CD14-positive monocyte (primary cell): ENCODE measurements at regions not wholly inside any gene's neighbourhood (a gene's known extent, or its start where the extent isn't known, plus 50 kb on each side); places are given as distances from the start of the nearest gene placed in this dataset.

Experiments
- DNase-seq, 3 donors: peaks; one replicate each; pipeline ENCODE4 v3.0.0-alpha.2; 2011 to 2022
- H2AFZ ChIP-seq: 2 replicates; pipeline ENCODE4 v1.6.0; 2012; ENCODE audit warnings: mild to moderate bottlenecking, low read depth, low read length, inconsistent platforms; ENCODE audit not compliant: insufficient read depth, poor library complexity, severe bottlenecking
- H3K27ac ChIP-seq, 2 donors: 1 replicate in 1 of 2; 2 replicates in 1 of 2; pipeline ENCODE4 v1.5.1; 2012 to 2013; ENCODE audit warnings: low read length in 2 of 2, control low read depth in 1 of 2, inconsistent platforms in 1 of 2, low read depth in 1 of 2, mild to moderate bottlenecking in 1 of 2
- H3K27me3 ChIP-seq, 2 donors: one replicate each; pipeline versions ENCODE4 v1.6.0 to v1.6.1; 2011 to 2013; ENCODE audit warnings: low read length in 2 of 2; ENCODE audit not compliant: control insufficient read depth in 2 of 2, insufficient read depth in 2 of 2
- H3K36me3 ChIP-seq, 2 donors: replicated peaks in 1 of 2; 1 replicate in 1 of 2; 2 replicates in 1 of 2; pipeline versions ENCODE4 v1.5.1 to v1.6.1; 2012 to 2013; ENCODE audit warnings: low read length in 2 of 2, control low read depth in 1 of 2, inconsistent platforms in 1 of 2, mild to moderate bottlenecking in 1 of 2; ENCODE audit not compliant: insufficient read depth in 2 of 2, control insufficient read depth in 1 of 2
- H3K4me1 ChIP-seq, 2 donors: 1 replicate in 1 of 2; 2 replicates in 1 of 2; pipeline versions ENCODE4 v1.5.1 to v1.6.1; 2012 to 2013; ENCODE audit warnings: low read length in 2 of 2, control low read depth in 1 of 2, inconsistent platforms in 1 of 2, mild to moderate bottlenecking in 1 of 2, moderate library complexity in 1 of 2; ENCODE audit not compliant: insufficient read depth in 2 of 2, control insufficient read depth in 1 of 2
- H3K4me2 ChIP-seq: replicated peaks from 2 replicates; pipeline ENCODE3; 2012; ENCODE audit warnings: low read length, moderate library complexity, mild to moderate bottlenecking; ENCODE audit not compliant: poor library complexity, severe bottlenecking; ENCODE audit errors: extremely low read depth
- H3K4me3 ChIP-seq, 3 experiments: fragments of 200-600 bp in 1 of 3; sonication (generic) in 1 of 3; replicated peaks in 1 of 3; 1 replicate in 2 of 3; 2 replicates in 1 of 3; pipeline ENCODE4 v1.5.1; 2011 to 2013; ENCODE audit warnings: low read length in 3 of 3, mild to moderate bottlenecking in 3 of 3, control low read depth in 2 of 3, low read depth in 2 of 3, inconsistent platforms in 1 of 3, moderate library complexity in 1 of 3
- H3K79me2 ChIP-seq: 2 replicates; pipeline ENCODE4 v1.6.0; 2012; ENCODE audit warnings: mild to moderate bottlenecking, control low read depth, inconsistent platforms, low read length, moderate library complexity; ENCODE audit not compliant: insufficient read depth
- H3K9ac ChIP-seq: 2 replicates; pipeline ENCODE4 v1.6.0; 2017; ENCODE audit warnings: low read length, mild to moderate bottlenecking; ENCODE audit not compliant: insufficient read depth, poor library complexity, severe bottlenecking
- H3K9me3 ChIP-seq, 2 donors: replicated peaks in 1 of 2; 1 replicate in 1 of 2; 2 replicates in 1 of 2; pipeline versions ENCODE4 v1.5.1 to v1.6.1; 2012 to 2013; ENCODE audit warnings: low read length in 2 of 2, control low read depth in 1 of 2; ENCODE audit not compliant: control insufficient read depth in 1 of 2, insufficient read depth in 1 of 2
- H4K20me1 ChIP-seq: 2 replicates; pipeline ENCODE4 v1.6.0; 2012; ENCODE audit warnings: mild to moderate bottlenecking, low read length, control low read depth, moderate library complexity; ENCODE audit not compliant: insufficient read depth
- H3K27ac Mint-ChIP-seq, 7 donors: one replicate each; pipeline ENCODE4 v1.8.0; 2020; ENCODE audit warnings: mild to moderate bottlenecking in 7 of 7, mixed read lengths in 7 of 7, moderate library complexity in 6 of 7, inconsistent platforms in 2 of 7
- H3K27me3 Mint-ChIP-seq, 3 donors: one replicate each; pipeline ENCODE4 v1.8.0; 2021 to 2022; ENCODE audit warnings: low read depth in 3 of 3, mild to moderate bottlenecking in 3 of 3, mixed read lengths in 3 of 3, moderate library complexity in 3 of 3, inconsistent platforms in 1 of 3
- H3K36me3 Mint-ChIP-seq, 2 donors: one replicate each; pipeline ENCODE4 v1.8.0; 2020; ENCODE audit warnings: mixed read lengths in 2 of 2, inconsistent platforms in 1 of 2, mild to moderate bottlenecking in 1 of 2
- H3K4me1 Mint-ChIP-seq: one replicate; pipeline ENCODE4 v1.8.0; 2020; ENCODE audit warnings: mild to moderate bottlenecking, mixed read lengths
- H3K4me3 Mint-ChIP-seq, 2 donors: one replicate each; pipeline ENCODE4 v1.8.0; 2020; ENCODE audit warnings: mild to moderate bottlenecking in 2 of 2, mixed read lengths in 2 of 2, moderate library complexity in 1 of 2
- H3K9me3 Mint-ChIP-seq, 7 donors: one replicate each; pipeline ENCODE4 v1.8.0; 2020 to 2022; ENCODE audit warnings: mixed read lengths in 7 of 7, mild to moderate bottlenecking in 6 of 7, moderate library complexity in 6 of 7, inconsistent platforms in 2 of 7
- CTCF ChIP-seq: fragments of 200-600 bp; IDR thresholded peaks from one replicate; pipeline ENCODE4 v1.8.0; 2022; ENCODE audit warnings: antibody characterized with exemption, mild to moderate bottlenecking
- WGBS: methylation state at CpG from one replicate; pipeline ENCODE4 v1.1.5; 2013; ENCODE audit warnings: missing lambda C conversion rate; ENCODE audit not compliant: insufficient coverage; 5-methylcytosine and 5-hydroxymethylcytosine counted together
- intact Hi-C, 2 donors: fragments of 100-400 bp; cut with micrococcal nuclease; formaldehyde crosslinking; loops; one replicate each; pipeline versions ENCODE4 v1.15.0 to v1.15.1; 2023

DNA sequence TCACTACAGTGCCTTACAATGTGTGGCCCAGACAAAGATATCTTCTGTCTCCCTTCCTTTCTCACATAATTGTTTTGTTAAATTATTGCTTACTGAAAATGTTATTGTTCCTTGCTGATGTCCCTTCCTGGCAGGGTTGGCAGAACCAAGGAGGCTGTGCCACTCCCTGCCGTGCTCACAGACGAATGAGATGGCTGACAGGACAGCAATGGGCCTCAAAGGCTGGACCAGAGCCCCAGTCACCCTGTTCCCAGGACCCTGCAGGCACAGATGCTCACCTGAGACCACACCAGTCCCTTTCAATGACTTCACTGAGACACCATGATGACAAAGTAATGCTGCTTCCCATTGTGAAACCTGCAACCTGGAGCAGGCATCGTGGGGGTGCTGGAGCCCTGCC lies 375.1 kb downstream of the HACE1 start:
- Histone ChIP-seq H4K20me1 (no peaks in the 10 kb centered on the region), H3K9ac (no peak overlapping the region), H3K9me3 (no peaks in the 10 kb centered on the region), H3K27ac (no peak overlapping the region), H3K4me2 (no peak overlapping the region), H3K36me3 (no peaks in the 10 kb centered on the region), H2AFZ (no peak overlapping the region), H3K4me1 (no peaks in the 10 kb centered on the region), H3K4me3 (no peak overlapping the region), H3K79me2 (no peaks in the 10 kb centered on the region), H3K27me3 (no peaks in the 10 kb centered on the region)
- TF ChIP-seq CTCF: no peak
- 85% methylated on average over 3 of the region's 3 CpGs for WGBS
- Mint-ChIP-seq H3K27me3 (peaks cover 0 to 5% (median 0%) of the 10 kb centered on the region in 3 donors), H3K27ac (no peak overlapping the region), H3K9me3 (peaks cover 0 to 2% (median 0%) of the 10 kb centered on the region in 7 donors), H3K36me3 (no peaks in the 10 kb centered on the region), H3K4me3 (no peak overlapping the region), H3K4me1 (no peaks in the 10 kb centered on the region)
- DNase-seq: no peak
- intact Hi-C loops: no loop called here

GRCh38 chr6:104484191-104484590 lies 375.5 kb downstream of the HACE1 start:
- Mint-ChIP-seq H3K36me3 (no peaks in the 10 kb centered on the region), H3K4me3 (no peak overlapping the region), H3K27me3 (peaks cover 0 to 5% (median 0%) of the 10 kb centered on the region in 3 donors), H3K4me1 (no peaks in the 10 kb centered on the region), H3K9me3 (peaks cover 0 to 1% (median 0%) of the 10 kb centered on the region in 7 donors), H3K27ac (no peak overlapping the region)
- no peak for TF ChIP-seq CTCF
- Histone ChIP-seq H4K20me1 (no peaks in the 10 kb centered on the region), H3K9ac (no peak overlapping the region), H3K4me2 (no peak overlapping the region), H3K27me3 (no peaks in the 10 kb centered on the region), H3K36me3 (no peaks in the 10 kb centered on the region), H3K27ac (no peak overlapping the region), H3K4me3 (no peak overlapping the region), H3K9me3 (no peaks in the 10 kb centered on the region), H3K4me1 (no peaks in the 10 kb centered on the region), H2AFZ (no peak overlapping the region), H3K79me2 (no peaks in the 10 kb centered on the region)
- intact Hi-C loops: no loop called here
- no peak for DNase-seq
- whole genome bisulfite sequencing: no CpG with 5 or more reads among the region's 1 CpG
